Large intestine (tissue), 3 donors: ENCODE measurements at regions not wholly inside any gene's neighbourhood (a gene's known extent, or its start where the extent isn't known, plus 50 kb on each side); places are given as distances from the start of the nearest gene placed in this dataset.

Source experiments
- DNase-seq, 2 donors: peaks; one replicate each; pipeline versions ENCODE4 v3.0.0 to v3.0.0-alpha.2; 2013
- H3K27ac ChIP-seq: one replicate; pipeline ENCODE4 v1.5.1; 2013; ENCODE audit warnings: low read length
- H3K27me3 ChIP-seq: 2 replicates; pipeline ENCODE4 v1.6.1; 2013; ENCODE audit warnings: low read length; ENCODE audit not compliant: control insufficient read depth, insufficient read depth
- H3K36me3 ChIP-seq: 2 replicates; pipeline ENCODE4 v1.6.1; 2013; ENCODE audit warnings: low read length; ENCODE audit not compliant: control insufficient read depth, insufficient read depth
- H3K4me1 ChIP-seq: one replicate; pipeline ENCODE4 v1.6.1; 2013; ENCODE audit warnings: low read length; ENCODE audit not compliant: control insufficient read depth, insufficient read depth
- H3K4me3 ChIP-seq: one replicate; pipeline ENCODE4 v1.5.1; 2013; ENCODE audit warnings: low read length
- H3K9me3 ChIP-seq: one replicate; pipeline ENCODE4 v1.6.1; 2013; ENCODE audit warnings: mild to moderate bottlenecking, low read depth, low read length, moderate library complexity; ENCODE audit not compliant: control insufficient read depth
- WGBS: methylation state at CpG from one replicate; pipeline ENCODE4 v1.1.5; 2013; ENCODE audit warnings: low lambda C conversion rate; ENCODE audit not compliant: insufficient coverage; 5-methylcytosine and 5-hydroxymethylcytosine counted together

DNA sequence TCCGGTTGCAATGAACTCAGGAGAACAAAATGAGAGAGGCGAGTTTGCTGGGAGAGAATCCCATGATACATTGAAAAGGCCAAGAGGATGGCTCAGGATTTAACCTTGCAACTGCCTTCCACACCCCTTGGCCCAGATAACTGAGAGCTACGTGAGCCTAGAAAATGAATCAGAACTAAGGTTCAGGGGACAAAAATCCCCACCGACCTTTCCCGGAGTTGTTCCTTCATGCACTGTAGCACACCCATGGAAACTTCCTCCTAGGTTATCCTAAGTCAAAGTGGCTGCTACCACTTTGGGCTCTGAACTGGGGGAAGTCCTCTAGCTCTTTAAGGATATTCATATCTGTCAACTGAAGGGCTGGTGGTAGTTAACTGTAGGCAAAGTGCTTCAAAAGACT, 58.3 kb upstream of the SLC4A7 start:
- H3K27me3 ChIP-seq: no peaks in the 10 kb centered on the region
- no peak overlapping the region for H3K27ac ChIP-seq
- no CpG with 5 or more reads among the region's 5 CpGs for WGBS
- no peaks in the 10 kb centered on the region for H3K9me3 ChIP-seq
- no peak for DNase-seq
- H3K4me3 ChIP-seq: no peak overlapping the region
- no peaks in the 10 kb centered on the region for H3K4me1 ChIP-seq
- H3K36me3 ChIP-seq: no peaks in the 10 kb centered on the region

GRCh38 chr3:27540231-27540630, 56.0 kb upstream of the SLC4A7 start:
- no CpG with 5 or more reads among the region's 7 CpGs for WGBS

DNA sequence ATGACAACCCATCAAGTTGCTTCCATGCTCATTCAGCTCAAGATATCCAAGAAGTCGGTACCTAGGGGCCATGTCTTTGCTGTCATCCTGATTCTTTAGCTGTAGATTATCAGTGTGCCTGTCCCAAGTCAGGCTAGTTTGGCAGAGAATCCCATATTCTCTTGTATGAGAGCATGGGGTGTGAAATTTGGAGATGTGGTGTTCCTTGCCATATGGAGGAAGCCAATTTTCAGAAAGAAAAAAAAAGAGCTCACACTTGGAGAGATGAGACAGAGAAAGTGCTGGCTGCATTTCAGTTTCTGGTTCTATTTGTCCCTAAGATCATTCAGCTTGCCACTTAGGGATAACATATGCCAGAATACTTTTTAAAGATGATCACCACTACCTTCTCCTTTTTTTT, 52.3 kb upstream of the SLC4A7 start:
- no CpG with 5 or more reads among the region's 1 CpG for WGBS
- Histone ChIP-seq H3K27me3 (no peaks in the 10 kb centered on the region), H3K36me3 (no peaks in the 10 kb centered on the region), H3K4me3 (no peak overlapping the region), H3K9me3 (no peaks in the 10 kb centered on the region), H3K4me1 (no peaks in the 10 kb centered on the region), H3K27ac (no peak overlapping the region)
- no peak for DNase-seq

More at GRCh38 chr3:27540231-27540630, 56.0 kb upstream of the SLC4A7 start:
- Histone ChIP-seq H3K4me3 (no peak overlapping the region), H3K36me3 (no peaks in the 10 kb centered on the region), H3K9me3 (no peaks in the 10 kb centered on the region), H3K4me1 (no peaks in the 10 kb centered on the region), H3K27me3 (no peaks in the 10 kb centered on the region), H3K27ac (no peak overlapping the region)
- DNase-seq: no peak

- DNase-seq: no peak
- no peaks in the 10 kb centered on the region for H3K27me3 ChIP-seq
- no peak overlapping the region for H3K27ac ChIP-seq
- no peaks in the 10 kb centered on the region for H3K9me3 ChIP-seq
- no peak overlapping the region for H3K4me3 ChIP-seq
- H3K36me3 ChIP-seq: no peaks in the 10 kb centered on the region
- WGBS: no CpG with 5 or more reads among the region's 2 CpGs
- no peaks in the 10 kb centered on the region for H3K4me1 ChIP-seq
Observed at GRCh38 chr3:27535809-27536392, 51.7 kb upstream of the SLC4A7 start.

DNA sequence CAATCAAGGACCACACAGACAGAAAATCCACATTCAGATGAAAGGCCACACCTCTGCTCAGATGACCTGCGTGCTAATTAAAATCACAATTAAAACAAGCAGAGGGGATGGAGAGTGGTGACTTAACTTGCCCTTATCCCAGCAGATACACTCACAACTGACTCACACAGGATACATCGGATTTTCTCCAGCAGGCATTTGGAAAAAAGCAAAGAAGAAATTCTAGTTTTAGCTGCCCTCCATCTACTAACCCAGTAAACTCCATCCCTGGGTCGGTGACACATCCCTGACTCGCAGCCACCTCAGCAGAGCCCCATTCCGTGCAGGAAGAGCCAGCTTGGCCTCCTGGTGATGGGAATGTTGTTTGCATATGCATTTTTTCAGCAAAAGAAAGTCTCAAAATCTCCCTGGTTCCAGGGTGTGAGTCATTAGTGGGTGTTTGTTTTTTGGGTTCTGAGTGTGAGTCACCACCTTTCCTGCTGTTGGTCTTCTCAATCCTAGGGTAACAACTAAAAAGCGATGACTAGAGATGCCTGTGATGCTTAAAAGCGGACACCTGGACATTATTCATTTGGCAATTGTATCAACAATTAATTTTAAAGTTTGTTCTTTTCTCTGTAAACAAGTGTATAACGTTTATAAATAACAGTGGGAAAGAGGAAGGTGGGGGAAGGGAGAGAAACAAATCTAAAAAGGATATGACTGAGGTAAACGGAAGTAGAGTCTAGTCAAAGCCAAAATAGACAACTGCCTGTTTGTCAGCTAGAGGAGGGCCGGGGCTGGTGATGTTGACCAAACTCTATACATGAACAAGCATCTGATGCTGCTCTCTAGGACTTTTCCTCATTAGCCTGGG, 49.8 kb upstream of the SLC4A7 start:
- H3K9me3 ChIP-seq: no peaks in the 10 kb centered on the region
- H3K36me3 ChIP-seq: no peaks in the 10 kb centered on the region
- no peaks in the 10 kb centered on the region for H3K4me1 ChIP-seq
- no peaks in the 10 kb centered on the region for H3K27me3 ChIP-seq
- 71% methylated on average over 4 of the region's 10 CpGs for WGBS
- H3K27ac ChIP-seq: no peak overlapping the region
- H3K4me3 ChIP-seq: no peak overlapping the region
- no peak for DNase-seq
